Omental fat pad (tissue), 3 donors: ENCODE measurements at regions not wholly inside any gene's neighbourhood (a gene's known extent, or its start where the extent isn't known, plus 50 kb on each side); places are given as distances from the start of the nearest gene placed in this dataset.
A peak's percentile ranks its signal among the peaks of the same experiment; 100 is the strongest.
"Not testable (repeated sequence)": the region's sequence is repeated elsewhere in the genome, so short reads cannot be mapped to it uniquely, and the experiment has no call there.

Experiments
- ATAC-seq: fragments of 150-250 bp; one replicate; pipeline ENCODE4 v1.9.1; 2016; ENCODE audit warnings: mild to moderate bottlenecking, moderate library complexity; ENCODE audit not compliant: low FRiP score
- DNase-seq: peaks from one replicate; pipeline ENCODE4 v3.0.0-alpha.2; 2019; ENCODE audit warnings: low spot score
- CTCF ChIP-seq, 3 donors: fragments of 450-650 bp; IDR thresholded peaks; one replicate each; pipeline ENCODE4 v1.5.1; 2016 to 2017; ENCODE audit warnings: antibody characterized with exemption in 3 of 3, mild to moderate bottlenecking in 3 of 3, moderate library complexity in 2 of 3

GRCh38 chr12:75855360-75855759 lies 176.2 kb downstream of the PHLDA1 start:
- no peak for ATAC-seq
- TF ChIP-seq CTCF (IDR thresholded peaks at IDR 0.05), result no peak
- DNase-seq, result no peak

DNA sequence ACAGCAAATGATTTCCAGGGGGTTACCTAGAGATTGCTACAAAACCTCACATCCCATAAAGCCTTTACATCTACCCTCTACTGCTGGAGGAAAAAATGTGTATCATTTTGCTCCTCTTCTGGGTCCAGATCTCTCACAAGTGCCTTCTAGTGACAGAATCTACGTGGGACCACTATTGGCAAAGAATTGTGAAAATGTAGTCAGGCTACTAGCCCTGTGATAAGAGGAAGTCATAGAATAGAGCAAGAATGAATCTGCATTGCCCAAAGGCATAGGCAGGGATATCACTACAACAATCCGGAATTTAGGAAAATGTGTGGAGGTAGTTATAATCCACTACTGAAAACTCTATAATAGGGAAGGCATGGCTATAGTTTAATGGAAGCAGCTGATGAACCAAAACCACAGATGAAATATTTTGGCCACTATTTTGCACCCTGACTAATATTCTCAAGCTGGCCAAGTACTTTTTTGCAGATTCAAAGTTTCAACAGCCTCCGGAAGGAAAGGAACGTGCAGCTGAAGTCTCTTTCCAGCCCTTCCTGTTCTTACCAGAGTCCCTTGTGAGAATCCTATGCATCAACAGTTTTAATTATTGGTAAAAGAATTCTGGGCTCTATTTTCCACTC lies 176.8 kb downstream of the PHLDA1 start:
- ATAC-seq, result no peak
- no peak for TF ChIP-seq CTCF (IDR thresholded peaks at IDR 0.05)
- DNase-seq, result no peak

DNA sequence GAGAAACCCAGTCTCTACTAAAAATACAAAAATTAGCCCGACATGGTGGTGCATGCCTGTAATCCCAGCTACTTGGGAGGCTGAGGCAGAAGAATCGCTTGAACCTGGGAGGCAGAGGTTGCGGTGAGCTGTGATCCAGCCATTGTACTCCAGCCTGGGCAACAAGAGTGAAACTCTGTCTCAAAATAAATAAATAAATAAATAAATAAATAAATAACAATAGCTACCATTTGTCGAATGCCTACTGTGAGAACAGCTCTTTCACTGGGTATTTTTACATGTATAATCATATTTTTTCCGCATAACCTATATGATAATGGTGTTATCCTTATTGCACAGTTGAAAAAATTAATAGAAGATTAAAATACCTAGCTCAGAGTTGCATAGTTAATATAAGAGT lies 177.4 kb downstream of the PHLDA1 start:
- DNase-seq, ATAC-seq: not testable (repeated sequence)

DNA sequence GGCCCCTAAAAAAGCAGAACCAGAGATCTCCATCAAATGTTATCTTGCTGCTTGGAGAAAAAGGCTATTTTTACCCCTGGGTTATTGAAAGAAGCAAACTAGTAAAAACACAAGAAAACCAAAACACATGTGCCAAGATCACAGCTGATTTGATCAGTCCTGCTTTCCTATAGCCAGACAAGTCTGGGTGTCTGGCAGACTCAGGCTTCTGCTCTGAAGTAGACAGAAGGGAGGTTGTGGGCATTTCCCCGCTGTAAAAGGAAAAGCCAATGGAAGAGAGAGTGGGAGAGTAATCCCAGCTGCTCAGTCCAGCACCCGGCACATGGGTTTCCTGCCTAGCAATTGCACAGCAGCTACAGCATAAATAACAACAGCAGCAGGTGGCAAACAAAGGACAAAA lies 177.9 kb downstream of the PHLDA1 start:
- TF ChIP-seq CTCF (IDR thresholded peaks at IDR 0.05), result no peak
- DNase-seq, result no peak
- ATAC-seq, result no peak

DNA sequence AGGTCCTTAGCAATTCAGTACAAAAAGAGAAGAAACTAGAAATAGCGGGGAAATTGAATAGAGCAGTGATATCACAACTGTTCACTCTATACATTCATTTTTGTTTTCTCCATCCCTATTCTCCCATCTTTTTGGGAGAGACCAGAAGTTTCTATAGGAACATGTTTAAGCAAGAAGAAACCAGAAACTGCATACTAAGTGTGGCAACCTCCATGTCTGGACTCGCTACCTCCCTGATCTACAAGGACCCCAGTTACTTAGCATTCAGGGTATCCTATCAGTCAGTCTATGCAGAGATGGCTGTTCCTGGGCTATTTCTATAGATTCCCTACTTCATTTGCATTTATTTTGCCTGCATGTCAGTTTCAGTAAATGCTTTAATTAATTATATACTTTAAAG lies 178.6 kb downstream of the PHLDA1 start:
- ATAC-seq, result no peak
- DNase-seq, result no peak
- TF ChIP-seq CTCF (IDR thresholded peaks at IDR 0.05), result no peak

- ATAC-seq, result no peak
- TF ChIP-seq CTCF (IDR thresholded peaks at IDR 0.05), result no peak
- no peak for DNase-seq
Observed at GRCh38 chr12:75852143-75852542, 179.4 kb downstream of the PHLDA1 start.

- ATAC-seq, result peak; percentile 78
- no peak for DNase-seq
- no peak for TF ChIP-seq CTCF (IDR thresholded peaks at IDR 0.05)
Observed at GRCh38 chr12:75850721-75851462, 180.7 kb downstream of the PHLDA1 start.
